Activated CD4-positive, alpha-beta T cell treated with anti-CD3 and anti-CD28 coated beads for 24 hours (primary cell): ENCODE measurements at regions not wholly inside any gene's neighbourhood (a gene's known extent, or its start where the extent isn't known, plus 50 kb on each side); places are given as distances from the start of the nearest gene placed in this dataset.
"Not testable (repeated sequence)": the region's sequence is repeated elsewhere in the genome, so short reads cannot be mapped to it uniquely, and the experiment has no call there.

Experiments
- DNase-seq, 2 donors: peaks; one replicate each; pipeline ENCODE4 v3.0.0-alpha.2; 2020; ENCODE audit warnings: low read depth in 2 of 2

DNA sequence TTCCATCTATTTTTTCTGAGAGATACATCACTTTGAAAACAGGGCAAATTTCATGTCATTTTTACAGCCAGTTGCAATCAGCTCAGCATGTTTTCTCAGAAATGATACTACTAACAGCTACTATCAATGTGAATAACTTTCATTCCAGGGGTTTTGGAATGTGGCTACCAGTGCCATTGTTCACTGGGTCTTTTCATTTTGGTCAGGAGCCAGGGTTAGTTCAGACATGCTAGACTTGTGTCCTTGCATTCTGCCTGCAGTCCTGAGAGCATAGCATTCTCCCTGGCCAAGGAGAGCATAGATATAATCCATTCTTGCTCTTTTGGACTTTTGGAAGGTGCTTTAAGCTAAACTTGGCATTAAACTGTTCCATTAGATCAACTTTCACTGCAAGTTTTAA is 160.9 kb upstream of the NEBL start:
- no peak for DNase-seq

DNA sequence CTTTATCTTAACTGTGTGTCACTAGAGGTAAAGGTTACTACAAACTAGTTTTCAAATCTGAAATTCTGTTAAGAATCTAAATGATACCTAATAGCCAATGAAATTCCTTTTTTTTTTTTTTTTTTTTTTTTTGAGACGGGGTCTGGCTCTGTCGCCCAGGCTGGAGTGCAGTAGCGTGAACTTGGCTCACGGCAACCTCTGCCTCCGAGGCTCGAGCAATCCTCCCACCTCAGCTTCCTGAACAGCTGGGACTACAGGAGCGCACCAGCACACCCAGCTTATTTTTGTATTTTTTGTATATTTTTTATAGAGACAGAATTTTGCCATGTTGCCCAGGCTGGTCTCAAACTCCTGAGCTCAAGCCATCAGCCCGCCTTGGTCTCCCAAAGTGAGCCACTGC is 160.3 kb upstream of the NEBL start:
- DNase-seq, result no peak

DNA sequence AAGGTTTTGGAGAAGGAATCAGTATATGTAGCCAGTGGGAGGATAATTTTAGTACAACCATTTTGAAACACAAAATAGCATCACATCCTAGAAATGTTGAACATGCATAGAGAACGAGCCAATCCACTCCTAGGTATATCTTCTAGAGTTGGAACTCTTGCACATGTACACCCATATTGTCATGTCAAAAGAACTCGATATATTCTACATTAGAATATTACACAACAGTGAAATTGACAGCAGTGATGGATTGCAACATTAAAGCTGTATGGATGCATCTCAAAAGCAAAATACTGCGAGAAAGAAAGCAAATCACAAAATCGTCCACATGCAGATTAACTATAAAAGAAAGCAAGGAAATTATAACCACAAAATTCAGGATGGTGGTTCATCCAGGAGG is 159.3 kb upstream of the NEBL start:
- no peak for DNase-seq

DNA sequence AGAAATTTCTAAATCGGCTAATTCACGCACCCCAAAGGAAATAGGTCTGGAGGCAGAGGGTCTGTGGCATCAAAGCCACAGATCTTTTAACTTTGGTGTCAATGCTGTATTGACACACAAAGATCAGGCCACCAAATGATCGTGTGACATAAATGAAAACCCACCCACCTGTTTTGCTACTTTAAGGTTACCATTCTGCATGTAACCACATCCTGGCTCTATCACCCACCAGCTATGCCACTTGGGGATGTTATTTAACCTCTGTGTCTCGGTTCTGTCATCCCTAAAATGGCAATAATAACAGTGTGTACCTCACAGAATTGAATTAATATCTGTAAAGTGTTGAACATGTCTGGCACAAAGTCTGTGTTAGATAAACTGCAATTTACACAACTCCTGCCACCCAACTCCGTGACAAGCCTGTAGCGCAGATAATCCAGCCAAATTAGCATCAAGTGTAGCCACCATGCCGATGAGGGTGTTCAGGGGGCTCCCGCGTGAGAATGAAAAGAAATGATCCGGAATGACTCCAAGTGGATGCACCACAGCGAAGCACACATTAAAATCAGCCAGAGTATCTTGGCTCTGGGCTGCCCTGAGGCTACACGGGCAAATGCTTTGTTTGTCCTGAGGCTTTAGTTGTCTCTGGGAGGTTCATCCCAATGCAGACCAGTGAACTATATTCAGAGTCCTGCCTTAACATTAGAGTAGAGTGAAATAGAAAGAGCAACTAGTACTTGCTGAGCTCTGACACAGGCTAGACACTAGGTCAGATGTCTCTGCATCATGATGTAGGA is 158.4 kb upstream of the NEBL start:
- no peak for DNase-seq

DNA sequence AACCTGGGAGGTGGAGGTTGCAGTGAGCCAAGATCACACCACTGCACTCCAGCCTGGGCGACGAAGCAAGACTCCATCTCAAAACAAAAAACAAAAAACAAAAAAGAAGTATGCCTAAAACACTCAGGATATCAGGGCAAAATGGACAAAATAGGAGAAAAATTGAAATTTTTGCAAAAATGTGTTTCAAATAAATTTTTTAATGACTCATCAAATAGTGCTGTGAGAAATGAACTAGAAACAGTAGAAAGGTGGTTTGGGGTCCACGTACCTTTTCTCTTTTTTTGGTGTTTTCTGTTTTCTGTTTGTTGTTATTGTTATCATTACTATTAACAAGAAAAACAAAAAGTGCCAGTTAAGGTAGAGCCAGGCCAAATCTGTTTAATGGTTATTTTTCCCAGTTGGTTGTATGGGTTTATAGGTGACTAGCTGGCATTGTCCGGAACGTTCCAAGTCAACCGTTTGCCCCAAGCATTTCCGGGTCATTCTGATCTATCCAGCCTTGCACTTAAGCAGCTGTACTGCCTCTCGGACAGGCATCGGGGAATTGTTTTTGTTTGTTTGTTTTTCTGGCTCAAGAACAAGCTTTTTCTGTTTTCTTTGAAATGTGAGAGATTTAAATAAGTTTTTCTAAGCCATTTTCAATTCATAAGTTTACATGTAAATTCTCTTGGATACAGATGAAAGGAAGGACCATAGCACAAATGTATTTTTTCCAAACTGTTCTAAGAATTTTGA is 157.0 kb upstream of the NEBL start:
- DNase-seq, result no peak

DNA sequence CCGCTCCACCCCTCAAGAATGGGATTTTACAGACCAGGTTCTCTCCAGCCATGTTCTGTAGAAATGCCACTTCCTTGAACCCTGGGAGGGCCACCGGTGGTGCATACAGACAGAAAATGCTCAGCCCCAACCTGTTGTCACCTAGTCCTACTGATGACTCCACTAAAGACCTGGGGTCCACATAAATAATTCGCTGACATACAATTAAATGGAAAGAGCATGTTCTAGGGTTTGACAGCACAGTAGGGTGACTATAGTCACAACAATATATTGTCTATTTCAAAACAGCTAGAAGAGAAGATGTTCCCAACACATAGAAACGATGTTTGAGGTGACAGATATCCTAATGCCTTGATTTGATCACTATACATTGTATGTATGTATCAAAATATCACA is 155.6 kb upstream of the NEBL start:
- no peak for DNase-seq

DNA sequence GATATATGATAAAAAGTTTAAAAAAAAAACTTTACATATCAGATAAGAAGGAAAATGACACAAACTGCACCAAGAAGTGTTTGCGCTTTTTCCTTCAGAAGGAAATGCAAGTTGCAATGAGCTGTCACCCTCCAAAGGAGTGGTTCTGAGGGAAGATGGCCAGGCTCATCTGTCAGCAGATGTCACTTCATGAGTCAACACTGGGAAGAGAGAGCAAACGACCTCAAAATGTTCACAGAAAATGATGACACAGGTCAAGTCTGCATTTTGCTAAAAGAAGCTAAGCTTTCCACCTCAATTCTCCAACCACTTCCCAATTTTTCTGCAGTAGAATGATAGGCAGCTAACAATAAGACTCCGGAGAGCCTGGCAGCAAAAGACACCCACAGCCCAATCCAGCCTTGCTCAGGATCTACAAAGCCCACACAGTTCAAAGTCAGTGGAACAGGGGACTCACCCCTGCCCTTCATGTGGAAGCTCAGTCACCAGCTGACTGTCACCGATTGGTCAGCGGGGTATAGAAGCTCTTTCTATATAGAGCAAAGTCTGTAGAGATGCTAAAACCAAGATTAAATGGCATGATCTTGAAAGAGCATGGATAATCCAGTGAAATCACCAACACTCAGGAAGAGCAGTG is 155.1 kb upstream of the NEBL start:
- DNase-seq, result no peak

DNA sequence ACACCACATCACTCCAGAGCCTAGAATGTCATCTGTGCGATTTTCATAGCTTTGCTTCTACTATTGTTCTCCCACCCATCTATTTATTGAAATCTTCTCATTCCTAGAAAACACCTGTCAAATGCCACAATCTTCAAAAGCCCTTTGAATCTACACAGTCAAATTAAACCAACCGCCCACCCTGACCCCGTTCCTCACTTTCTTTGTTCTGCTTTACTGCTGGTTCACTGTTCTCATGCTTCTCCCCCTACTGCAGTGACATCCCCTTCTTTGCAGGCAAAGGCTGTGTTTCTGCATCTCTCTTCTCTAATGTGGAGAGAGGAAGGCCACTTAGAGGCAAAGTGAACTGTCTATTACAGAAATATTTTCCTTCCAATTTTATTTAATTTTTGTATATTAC is 152.4 kb upstream of the NEBL start:
- DNase-seq, result no peak

DNA sequence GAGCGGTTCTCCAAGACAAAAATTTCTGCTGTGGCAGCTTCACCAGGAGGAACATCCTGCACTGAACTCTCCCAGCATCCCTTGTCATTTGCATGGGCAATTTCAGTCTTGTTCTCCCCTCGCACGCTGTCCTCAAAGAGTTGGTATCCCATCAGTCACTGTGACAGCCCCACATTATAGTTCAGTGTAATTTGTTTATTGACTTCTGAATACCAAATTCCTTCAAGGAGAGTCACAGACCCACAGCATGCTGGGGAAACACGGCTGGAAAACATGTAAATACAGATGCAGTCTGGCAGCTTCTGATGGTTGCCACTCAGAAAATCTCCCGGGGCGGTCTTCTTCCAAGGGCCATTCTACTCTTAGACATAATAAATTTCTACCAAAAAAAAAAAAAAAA is 151.0 kb upstream of the NEBL start:
- DNase-seq, result no peak

DNA sequence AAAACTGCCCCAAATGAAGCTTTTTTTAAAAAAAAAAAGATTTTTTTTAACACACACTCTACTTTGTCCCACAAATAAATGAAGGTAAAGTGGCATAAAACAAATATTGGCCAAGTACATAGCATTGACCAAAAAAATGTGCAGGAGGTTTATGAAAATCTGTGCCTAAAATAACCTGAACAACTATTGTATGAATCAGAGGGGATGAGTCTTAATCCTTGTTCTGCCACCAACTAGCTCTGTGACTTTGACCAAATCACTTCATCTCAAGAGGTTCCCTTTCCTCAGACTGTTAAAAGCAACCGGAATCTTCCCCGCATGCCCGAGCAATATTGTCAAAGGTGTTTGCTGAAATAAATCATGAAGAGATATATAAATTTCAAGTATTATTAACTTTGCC is 150.4 kb upstream of the NEBL start:
- no peak for DNase-seq

DNA sequence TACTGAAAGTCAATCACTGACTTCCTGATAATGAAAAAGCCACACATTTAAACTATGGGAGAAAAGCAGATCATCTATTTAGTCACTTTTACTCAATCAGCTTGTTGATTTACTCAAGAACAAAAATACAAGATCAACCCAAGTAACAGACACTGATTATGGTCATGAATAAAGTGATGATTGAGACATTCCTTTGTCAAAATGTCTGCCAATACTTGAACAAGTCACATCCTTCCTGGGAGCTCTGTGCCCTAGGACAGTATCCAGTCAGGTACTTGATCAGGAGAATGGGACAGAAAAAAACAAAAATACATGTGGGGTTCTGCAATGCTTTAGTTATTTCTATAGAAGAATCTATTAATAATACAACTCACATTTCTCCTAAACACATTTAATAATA is 150.0 kb upstream of the NEBL start:
- DNase-seq, result no peak

DNA sequence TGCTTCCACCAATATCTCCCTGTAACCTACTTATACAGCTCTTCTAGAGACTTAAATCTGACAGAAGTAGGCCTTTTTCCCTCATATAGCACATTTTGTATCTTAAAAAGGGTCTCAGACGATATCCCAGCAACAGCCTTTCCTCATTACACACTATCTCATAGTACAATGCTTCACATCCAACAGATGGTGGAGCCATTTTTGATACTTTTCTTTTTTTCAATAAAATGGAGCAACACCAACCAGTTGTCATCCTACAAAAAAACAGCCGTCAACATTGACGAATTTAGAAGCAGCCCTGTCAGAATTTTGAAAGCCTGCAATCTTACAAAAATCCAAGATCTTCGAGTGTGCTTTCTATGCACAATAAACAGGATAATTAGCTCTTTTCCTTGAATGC is 145.9 kb upstream of the NEBL start:
- no peak for DNase-seq

DNA sequence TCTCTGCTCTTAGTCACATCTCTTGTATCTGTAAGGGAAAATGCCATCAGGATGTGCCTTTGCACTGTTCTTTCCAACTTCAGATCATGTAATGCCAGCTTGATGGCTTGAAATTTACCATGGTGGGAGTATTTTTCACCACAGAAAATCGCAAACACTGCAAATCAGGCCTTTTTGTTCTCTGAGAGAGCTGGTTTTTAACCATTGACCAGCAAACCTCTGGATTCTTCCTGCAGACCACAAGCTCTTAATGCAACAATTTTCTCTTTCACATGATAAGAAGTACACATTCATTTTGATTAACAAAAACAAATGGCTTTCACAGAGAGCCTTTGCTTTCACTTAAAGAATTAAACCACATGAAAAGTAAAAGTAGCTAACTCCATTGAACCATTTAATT is 145.4 kb upstream of the NEBL start:
- no peak for DNase-seq

DNA sequence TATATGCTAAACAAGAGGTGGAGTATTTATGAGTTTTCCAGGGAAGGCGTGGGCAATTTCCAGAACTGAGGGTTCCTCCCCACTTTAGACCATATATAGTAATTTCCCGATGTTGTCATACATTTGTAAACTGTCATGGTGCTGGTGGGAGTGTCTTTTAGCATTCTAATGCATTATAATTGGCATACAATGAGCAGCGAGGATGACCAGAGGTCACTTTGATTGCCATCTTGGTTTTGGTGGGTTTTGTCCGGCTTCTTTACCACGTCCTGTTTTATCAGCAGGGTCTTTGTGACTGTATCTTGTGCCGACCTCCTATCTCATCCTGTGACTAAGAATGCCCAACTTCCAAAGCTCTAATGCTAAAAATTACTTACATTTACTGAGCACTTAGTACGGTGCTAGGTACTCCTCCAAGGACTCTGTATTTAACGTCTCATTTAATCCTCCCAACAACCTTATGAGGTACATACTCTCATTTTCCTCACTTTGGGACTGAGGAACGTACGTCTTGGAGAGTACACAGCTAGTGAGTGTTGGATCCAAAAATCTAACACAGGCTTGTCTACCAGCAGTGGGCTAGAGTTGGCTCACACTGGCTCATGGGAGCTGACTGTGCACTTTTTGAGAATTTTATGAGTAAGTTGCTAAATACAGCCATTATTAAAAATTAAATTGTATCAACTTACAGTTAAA is 144.8 kb upstream of the NEBL start:
- no peak for DNase-seq

DNA sequence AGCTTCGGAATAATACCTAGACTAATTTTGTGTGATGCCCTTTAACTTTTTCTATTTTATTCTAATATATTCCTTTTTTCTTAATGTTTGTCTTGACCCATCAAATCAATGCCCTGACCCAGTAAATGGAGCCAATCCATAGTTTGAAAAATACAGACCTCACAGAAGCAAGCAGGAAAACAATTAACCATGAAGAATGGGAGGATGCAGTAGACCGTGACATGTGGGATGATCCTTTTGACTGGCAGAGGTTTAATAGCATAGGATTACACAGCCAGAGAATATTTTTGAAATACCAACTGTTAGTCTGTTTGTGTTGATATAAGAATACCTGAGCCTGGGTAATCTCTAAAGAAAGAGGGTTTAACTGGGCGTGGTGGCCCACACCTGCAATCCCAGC is 142.6 kb upstream of the NEBL start:
- DNase-seq, result no peak

DNA sequence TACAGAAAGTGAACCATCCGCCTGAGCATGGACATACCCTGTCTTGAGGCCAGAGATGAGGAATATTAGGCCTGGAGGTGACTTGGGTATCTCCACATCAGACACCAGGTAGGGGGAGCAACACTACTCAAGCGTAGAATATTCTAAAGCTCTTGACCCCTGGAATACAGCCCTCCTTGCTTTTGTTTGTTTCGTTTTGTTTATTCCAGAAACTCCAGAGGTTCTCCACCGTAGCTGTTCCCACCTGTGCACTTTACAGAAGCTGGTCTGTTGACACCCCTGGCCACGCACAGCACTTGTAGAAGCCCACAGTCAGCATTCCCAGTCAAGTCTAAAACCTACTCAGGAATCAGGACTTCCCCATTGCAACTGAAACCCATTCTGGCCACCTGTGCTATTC is 139.6 kb upstream of the NEBL start:
- no peak for DNase-seq

DNA sequence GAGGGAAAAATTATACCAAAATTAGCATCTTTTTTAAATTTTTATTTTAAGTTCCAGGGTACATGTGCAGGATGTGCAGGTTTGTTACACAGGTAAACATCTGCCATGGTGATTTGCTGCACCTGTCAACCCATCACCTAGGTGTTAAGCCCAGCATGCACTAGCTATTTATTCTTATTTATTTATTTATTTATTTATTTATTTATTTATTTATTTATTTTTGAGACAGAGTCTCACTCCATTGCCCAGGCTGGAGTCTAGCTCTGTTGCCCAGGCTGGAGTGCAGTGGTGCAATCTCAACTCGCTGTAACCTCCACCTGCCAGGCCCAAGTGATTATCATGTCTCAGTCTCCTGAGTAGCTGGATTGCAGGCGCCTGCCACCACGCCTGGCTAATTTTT is 137.7 kb upstream of the NEBL start:
- DNase-seq, result not testable (repeated sequence)

DNA sequence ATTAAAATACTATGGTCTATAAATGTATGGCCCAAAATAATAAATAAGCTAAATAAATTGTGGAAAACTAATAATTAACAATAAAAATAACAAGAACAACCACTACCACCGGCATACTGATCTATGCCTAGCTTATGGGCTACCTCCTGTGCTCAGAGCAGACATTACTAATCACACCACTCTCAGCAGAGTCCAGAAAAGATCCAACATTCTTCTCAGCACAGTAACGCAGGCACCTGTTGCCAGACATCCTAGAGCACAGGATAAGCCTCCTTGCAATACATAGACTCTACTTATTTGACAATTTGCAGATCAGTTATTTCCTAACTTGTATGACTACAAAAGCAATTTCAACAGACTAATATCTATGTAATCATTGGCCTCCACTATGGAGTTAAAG is 137.1 kb upstream of the NEBL start:
- DNase-seq, result no peak

DNA sequence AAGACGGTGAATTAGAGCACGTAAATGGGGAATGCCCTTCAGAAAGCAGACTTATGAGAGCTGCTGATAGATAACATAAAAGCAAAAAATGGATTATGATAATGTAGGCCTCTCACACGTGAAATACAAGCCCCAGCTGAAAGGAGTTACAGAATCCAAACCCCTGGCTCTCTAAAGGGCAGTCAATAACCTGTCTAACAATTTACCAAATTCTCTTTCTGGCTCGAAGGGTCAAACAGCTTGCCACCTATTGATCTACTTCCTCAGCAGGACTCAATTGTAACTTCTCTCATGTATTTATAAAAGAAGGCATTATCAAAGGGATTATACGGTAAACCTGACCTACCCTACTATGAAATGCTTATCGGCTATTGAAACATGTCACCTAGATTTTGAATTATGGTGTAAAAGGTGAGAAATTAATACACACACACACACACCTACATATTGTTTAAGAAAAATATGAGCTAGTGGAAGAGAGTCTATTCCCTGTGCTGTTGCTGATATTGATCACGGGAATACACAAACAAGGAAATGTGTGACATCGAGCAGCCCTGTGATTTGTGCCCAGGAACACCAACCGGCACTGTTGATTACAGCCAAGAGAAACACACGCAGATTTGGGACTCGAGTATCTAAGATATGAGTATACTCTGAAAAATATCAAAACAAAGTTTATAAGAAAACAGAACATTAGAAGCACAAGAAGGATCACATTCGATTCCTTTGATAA is 135.6 kb upstream of the NEBL start:
- DNase-seq, result no peak

DNA sequence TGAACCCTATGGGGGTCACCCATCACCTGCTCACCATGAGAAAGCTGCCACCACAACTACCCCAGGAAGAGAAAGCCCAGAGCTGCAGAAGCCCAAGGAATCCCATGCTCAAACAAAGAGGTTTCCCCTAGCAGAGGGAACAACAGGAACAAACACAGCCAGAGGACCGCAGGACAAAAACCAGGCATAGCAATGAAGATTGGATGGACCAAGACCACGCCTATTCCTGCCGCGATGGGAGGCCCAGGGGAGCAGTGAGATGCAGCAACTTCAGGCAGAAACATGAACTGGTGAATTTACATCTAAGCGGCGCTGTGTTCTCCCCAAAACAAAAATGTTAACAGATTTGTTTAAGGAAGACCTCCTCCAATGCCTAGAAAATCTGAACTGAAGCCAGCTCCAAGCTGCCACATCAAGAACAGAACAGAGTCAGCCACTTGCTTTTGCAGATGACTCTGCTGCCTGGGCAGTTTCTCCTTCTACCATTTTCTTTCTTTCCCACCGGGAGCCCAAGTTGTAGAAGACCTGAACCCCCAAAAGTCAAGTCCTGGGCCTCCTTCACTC is 134.2 kb upstream of the NEBL start:
- no peak for DNase-seq

DNA sequence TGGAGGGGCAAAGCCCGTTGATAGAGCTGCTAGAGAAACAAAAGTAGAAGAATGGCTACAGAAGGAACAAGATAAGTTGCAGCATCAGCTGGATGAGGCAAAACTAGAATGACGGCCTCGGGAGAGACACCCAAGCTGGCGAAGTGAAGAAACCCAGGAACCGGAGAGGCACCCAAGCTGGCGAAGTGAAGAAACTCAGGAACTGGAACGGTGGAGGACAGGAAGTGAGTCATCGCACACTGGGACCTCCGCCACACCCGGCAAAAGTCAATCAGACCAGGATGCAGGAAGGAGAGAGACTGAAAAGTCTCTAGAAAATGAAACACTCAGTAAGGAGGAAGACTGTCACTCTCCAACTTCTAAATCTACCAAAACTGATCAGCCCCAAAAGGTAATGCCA is 133.0 kb upstream of the NEBL start:
- DNase-seq, result no peak

DNA sequence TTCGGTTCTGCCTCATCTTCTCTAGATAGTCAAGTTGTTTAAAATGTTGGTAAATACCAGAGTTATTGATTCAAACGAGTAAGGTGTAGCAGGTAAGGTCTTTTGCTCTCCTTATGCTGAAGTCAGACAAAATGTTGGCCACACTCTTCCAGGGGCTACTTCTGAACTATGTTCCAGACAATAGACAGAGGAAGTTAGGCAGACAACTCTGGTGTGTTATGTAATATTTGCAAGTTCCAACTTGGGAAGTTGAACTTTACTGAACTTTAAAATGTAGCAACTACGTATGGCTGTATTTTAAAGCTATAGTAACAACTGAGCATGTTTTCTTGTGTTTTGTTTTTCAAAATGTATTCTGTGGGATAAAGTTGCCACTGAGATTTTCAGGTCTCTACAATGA is 125.7 kb upstream of the NEBL start:
- DNase-seq, result no peak
